GM12865 (cell line): ENCODE measurements at regions not wholly inside any gene's neighbourhood (a gene's known extent, or its start where the extent isn't known, plus 50 kb on each side); places are given as distances from the start of the nearest gene placed in this dataset.
A peak's percentile ranks its signal among the peaks of the same experiment; 100 is the strongest.

ENCODE experiments used
- DNase-seq: peaks from one replicate; pipeline ENCODE4 v3.0.0; 2010; ENCODE audit warnings: low read depth
- H3K4me3 ChIP-seq: 2 replicates; pipeline ENCODE4 v1.5.1; 2011; ENCODE audit warnings: mild to moderate bottlenecking, low read depth, low read length, control low read depth
- TF ChIP-seq, protein P1 (sequence below): IDR thresholded peaks from 2 replicates; pipeline ENCODE4 v1.5.1; 2011; ENCODE audit warnings: low read length, control low read depth, low read depth, inconsistent platforms; ENCODE audit not compliant: insufficient read depth; ENCODE audit errors: missing control alignments

DNA sequence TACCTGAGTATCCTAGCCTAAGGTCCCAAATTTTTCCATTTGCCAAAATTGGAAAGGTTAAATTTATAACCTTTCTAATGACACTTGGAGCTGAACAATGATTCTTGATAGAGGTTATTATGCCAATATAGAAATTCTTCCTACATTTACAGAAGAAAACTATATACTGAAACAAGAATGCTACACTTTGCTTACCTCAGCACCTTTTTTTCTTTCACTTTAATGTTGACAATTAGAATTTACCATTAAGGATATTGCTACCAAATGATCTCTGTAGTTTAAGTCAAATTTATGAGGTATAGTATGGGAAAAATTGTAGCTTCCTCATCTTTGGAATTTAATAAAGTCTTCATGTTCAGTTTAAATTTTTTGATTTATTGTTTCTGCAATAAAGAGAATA is 577.0 kb downstream of the NR4A2 start:
- H3K4me3 ChIP-seq = no peak overlapping the region
- TF ChIP-seq, protein P1, sequence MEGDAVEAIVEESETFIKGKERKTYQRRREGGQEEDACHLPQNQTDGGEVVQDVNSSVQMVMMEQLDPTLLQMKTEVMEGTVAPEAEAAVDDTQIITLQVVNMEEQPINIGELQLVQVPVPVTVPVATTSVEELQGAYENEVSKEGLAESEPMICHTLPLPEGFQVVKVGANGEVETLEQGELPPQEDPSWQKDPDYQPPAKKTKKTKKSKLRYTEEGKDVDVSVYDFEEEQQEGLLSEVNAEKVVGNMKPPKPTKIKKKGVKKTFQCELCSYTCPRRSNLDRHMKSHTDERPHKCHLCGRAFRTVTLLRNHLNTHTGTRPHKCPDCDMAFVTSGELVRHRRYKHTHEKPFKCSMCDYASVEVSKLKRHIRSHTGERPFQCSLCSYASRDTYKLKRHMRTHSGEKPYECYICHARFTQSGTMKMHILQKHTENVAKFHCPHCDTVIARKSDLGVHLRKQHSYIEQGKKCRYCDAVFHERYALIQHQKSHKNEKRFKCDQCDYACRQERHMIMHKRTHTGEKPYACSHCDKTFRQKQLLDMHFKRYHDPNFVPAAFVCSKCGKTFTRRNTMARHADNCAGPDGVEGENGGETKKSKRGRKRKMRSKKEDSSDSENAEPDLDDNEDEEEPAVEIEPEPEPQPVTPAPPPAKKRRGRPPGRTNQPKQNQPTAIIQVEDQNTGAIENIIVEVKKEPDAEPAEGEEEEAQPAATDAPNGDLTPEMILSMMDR = no peak
- DNase-seq = no peak

DNA sequence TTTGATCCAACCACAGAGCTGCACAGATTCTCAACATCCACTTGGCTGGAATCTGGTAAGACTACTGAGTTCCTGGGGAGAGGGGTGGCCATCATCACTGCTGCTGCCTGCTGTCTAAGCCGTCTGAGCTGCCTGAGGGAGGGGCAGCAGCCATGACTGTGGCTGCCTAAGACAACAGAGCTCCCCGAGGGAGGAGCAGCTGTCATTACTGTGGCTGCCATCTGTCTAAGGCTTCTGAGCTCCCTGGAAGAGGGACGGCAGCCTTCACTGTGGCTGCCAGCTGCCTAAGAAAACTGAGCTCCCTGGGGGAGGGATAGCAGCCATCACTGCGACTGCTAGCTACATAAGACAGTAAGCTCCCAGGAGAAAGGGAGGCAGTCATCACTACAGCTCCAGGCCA is 584.4 kb downstream of the NR4A2 start:
- no peak overlapping the region for H3K4me3 ChIP-seq
- DNase-seq = no peak
- TF ChIP-seq, protein P1 = no peak

DNA sequence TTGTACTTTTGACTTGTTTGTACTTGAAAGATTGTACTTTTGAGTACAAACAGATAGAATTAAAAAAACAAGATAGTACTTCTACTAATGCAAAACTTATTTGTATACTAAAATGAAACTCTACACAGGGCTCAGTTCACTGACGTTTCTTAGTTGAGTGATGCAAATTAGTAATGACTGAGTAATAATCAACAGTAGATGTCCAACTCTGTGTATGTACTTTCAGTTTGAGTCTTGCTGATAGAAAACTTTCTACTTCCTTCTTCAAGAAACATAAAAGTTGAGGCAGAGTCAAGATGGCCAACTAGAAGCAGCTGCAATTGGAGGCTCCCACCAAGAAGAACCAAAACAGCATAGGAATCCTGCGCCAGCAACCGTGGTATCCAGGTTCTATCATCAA is 585.0 kb downstream of the NR4A2 start:
- peak; percentile 4 for DNase-seq
- TF ChIP-seq, protein P1 = no peak
- no peak overlapping the region for H3K4me3 ChIP-seq

DNA sequence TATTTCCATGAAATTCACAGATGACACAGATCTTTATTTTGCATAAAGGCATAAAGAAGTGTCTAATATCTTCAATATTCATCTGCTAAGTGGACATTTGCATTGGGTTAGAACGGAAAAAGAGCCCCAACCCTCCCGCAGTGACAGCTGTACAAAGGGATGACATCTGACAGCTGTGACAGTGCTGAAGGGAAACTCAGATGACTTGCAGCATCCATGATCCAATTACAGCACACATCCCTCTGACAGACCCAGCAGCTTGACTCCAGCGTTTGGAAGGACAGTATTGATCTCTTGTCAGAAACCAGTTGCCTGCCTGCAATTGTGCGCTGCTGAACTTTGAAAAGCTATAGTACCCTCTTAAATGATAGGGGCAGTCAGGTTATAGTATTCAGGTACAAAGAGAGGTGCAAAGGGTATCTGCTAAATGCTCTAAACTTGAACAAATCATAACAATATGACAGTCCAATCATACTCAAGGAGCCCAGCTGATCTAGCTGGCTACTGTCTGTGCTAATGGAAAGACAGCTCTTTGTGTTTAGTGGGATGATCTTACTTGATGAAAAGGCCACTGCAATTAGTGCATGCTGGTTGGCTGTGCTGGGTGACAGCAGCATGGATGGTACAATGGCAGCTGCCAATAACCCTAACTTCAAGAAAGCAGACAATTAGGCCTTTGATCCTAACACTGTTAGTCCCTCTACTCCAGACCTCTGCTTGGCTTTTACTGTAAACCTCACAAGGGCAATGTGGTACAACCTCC is 599.2 kb downstream of the NR4A2 start:
- DNase-seq = no peak
- TF ChIP-seq, protein P1 = no peak

DNA sequence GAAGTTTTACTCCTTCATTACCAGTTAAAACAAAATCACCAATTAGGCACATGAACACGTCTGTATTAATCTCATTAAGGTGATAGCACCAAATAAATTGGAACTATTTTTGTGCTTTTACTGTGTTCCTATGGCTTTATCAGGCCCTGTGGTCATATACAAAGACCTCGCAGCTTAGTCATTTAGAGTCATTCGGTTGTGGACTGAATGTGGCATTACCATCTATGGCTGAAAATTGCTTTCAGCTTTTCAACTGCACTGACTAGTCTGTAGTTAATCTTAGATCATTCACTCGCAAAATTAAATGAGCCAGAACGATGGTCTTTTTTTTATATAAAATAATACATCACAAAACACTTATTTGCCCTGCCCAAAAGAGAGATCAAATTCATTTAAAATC is 601.7 kb downstream of the NR4A2 start:
- no peak for DNase-seq
- H3K4me3 ChIP-seq = no peak overlapping the region
- TF ChIP-seq, protein P1 = no peak

More for the DNA sequence above, 599.2 kb downstream of the NR4A2 start:
- H3K4me3 ChIP-seq = no peak overlapping the region

GRCh38 chr2:155727187-155727895 is 605.2 kb downstream of the NR4A2 start:
- TF ChIP-seq, protein P1 = no peak
- H3K4me3 ChIP-seq = no peak overlapping the region
- DNase-seq = no peak
